GM18507 (cell line): ENCODE measurements at regions not wholly inside any gene's neighbourhood (a gene's known extent, or its start where the extent isn't known, plus 50 kb on each side); places are given as distances from the start of the nearest gene placed in this dataset.
"Not testable (repeated sequence)": the region's sequence is repeated elsewhere in the genome, so short reads cannot be mapped to it uniquely, and the experiment has no call there.

Source experiments
- DNase-seq: peaks from one replicate; pipeline ENCODE4 v3.0.0; 2011; ENCODE audit warnings: low read depth; ENCODE audit not compliant: insufficient read length; ENCODE audit errors: extremely low spot score
- FAIRE-seq: peaks from 2 replicates; lab custom pipeline; 2011; peaks lifted over from hg19 to GRCh38; lab: Jason Lieb, UNC

DNA sequence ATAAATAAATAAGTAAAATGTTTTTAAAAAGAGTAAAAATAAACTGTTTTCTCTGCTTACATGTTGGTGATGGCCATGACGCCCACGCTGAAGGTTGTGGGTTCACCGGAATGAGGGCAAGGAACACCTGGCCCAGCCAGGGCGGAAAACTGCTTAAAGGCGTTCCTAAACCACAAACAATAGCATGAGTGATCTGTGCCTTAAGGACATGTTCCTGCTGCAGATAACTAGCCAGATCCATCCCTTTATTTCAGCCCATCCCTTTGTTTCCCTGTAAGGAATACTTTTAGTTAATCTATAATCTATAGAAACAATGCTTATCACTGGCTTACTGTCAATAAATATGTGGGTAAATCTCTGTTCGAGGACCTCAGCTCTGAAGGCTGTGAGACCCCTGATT is 63.3 kb upstream of the CEP78 start:
- not testable (repeated sequence) for FAIRE-seq, DNase-seq

- DNase-seq (no peak), FAIRE-seq (no peak)
These were observed 64.2 kb upstream of the CEP78 start for GRCh38 chr9:78171651-78172050.

DNA sequence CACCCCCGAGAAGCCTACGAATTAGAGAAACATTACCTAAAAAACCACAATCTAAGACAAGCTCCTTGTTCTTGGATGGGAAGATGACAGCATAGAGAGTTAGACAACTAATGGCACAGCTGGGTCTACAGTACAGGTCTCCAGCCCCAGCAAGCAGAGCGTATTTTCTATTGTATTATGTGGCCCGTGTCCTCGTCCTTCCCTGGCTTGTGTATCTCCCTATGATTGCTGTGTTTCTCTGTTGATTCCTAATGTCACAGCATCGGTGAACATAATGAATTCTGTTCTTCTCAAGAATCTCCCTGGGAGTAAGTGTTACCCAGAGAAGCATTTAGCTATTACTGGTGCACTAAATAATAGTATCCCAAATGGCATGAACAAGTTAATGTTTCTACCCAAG is 66.8 kb upstream of the CEP78 start:
- FAIRE-seq (no peak), DNase-seq (no peak)

DNA sequence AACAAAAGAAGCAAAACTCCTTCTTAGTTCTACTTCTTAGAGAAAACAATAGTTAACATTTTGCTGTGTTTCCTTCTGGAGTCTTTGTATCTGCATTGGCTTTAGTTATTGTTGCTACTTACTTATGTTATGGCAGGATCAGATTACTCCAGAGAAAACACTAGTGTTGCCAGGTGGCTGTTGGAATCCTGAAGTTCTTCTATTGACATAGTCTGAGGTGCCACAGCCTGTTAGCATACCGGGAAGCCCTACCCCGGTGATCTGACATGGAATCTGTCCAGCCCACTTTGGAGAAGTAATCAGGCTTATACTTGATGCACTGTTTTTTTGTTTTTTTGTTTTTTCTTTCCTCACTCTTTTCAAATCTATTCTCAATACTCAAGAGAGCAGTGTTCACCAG is 68.5 kb upstream of the CEP78 start:
- DNase-seq, result no peak
- no peak for FAIRE-seq

- no peak for FAIRE-seq
These were observed 72.0 kb upstream of the CEP78 start for GRCh38 chr9:78163834-78164233.

GRCh38 chr9:78158286-78158685 is 77.6 kb upstream of the CEP78 start:
- DNase-seq (no peak), FAIRE-seq (no peak)

More at GRCh38 chr9:78163834-78164233, 72.0 kb upstream of the CEP78 start:
- DNase-seq, result no peak

DNA sequence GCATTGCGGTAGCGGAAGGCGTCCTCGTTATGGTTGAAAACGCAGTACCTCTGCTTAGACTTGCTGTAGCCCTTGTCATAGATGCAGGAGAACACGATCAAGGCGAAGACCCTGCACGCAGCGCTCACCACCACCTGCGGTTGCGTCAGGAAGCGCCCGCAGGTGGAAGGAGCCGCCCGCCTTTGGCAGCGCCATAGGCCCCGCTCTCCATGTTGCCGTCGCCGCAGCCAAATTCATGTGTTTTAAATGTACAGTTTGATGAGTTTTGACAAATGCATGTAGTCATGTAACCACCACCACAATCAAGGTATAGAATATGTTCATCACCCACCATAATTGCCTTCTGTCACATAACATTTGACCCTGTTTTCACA is 84.9 kb upstream of the CEP78 start:
- DNase-seq (no peak), FAIRE-seq (no peak)

- FAIRE-seq, result no peak
These were observed 85.4 kb upstream of the CEP78 start for GRCh38 chr9:78150312-78150982.

DNA sequence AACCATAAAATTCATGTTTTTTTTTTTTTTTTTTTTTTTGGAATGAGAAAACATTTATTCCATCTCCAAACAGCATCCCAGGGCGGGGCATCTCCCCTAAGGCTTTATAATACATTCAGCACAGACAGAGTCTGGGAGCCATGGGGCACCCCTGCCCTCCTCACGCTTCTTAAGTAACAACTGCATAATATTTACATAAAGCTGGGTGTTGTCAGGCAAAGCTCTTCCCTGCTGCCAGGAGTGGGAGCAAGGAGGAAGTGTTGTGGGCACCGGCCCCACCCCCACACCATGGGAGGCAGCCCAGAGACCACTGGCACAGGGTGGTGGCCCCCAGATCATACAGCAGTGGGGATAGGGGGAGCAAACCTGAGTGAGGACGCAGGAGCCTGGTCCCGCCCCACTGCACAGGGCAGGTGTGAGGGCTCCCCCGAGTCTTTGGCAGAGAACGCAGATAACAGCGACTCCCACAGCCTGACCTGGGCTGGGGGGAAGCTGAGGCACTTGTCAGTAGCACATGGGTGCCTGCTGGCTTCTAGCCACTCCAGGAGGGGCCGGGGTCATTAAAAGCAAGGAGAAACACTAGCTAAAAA is 86.1 kb upstream of the CEP78 start:
- FAIRE-seq, result no peak
- DNase-seq, result no peak

More at GRCh38 chr9:78150312-78150982, 85.4 kb upstream of the CEP78 start:
- DNase-seq, result no peak

GRCh38 chr9:78146241-78146640 is 89.6 kb upstream of the CEP78 start:
- no peak for DNase-seq
- FAIRE-seq, result no peak

GRCh38 chr9:78144663-78145377 is 91.1 kb upstream of the CEP78 start:
- DNase-seq, result no peak
- no peak for FAIRE-seq

- DNase-seq (no peak), FAIRE-seq (no peak)
These were observed 91.9 kb upstream of the CEP78 start for GRCh38 chr9:78144008-78144381.

GRCh38 chr9:78143281-78144007 is 92.4 kb upstream of the CEP78 start:
- DNase-seq (no peak), FAIRE-seq (no peak)

DNA sequence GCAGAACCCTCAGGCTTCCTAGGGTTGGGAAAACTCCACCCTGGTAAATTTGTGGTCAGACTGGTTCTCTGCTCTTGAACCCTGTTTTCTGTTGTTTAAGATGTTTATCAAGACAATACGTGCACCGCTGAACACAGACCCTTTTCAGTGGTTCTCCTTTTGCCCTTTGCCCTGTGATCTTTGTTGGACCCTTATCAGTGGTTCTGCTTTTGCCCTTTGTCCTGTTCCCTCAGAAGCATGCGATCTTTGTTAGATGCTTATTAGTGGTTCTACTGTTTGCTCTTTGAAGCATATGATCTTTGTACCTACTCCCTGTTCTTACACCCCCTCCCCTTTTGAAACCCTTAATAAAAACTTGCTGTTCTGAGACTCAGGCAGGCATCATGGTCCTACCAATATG is 93.6 kb upstream of the CEP78 start:
- not testable (repeated sequence) for FAIRE-seq, DNase-seq

GRCh38 chr9:78133751-78134150 is 102.1 kb upstream of the CEP78 start:
- no peak for FAIRE-seq
- DNase-seq, result no peak

DNA sequence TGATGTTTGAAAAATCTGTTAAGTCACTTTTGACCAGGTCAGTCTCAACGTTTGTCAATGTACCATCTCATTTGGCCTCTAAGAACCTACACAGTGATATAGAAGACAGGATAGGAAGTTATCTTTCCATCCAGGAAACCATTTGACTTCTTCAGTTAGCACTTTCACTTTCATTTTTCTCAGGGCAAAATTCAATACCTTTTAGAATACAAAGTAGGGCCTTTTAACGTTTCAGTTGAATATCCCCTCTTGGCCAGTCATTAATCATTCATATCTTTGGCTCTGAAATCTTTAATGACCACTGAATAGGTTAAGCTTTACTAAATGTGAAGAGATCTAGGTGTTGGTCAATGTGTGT is 101.1 kb upstream of the GNAQ start:
- DNase-seq, result no peak
- FAIRE-seq, result peak; percentile 38

DNA sequence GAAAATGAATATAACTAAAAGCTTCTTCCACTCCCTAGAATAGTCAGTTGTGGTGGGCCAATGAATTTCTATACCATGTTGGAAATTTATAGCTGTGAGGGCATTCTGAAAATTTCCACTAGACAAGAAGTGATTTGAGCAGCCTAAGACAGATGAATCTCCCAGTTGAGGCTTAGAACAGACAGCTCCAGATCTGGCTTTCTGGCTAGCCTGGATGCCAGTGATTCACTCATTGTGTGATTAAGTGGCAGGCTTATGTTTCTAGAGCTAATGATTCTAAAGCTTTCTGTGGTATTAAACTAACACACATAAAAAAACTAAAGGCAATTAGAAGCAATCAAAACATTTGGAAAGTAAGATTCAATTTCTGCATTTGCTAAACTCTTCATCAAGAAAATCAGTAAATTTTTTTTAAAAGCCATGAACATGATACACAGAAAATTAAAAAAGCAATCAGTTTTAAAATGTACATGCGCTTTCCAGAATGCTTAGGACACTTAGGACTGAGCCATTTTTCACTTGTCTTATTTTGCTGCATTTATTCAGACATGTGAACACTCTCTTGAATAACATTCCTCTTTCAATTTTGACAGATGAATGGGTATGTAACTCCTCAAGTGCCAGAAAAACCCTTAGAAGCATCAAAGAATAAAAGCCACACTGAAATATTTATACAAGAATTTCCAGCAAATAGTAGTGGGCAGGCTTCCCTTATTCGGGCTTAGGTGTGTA is 100.5 kb upstream of the GNAQ start:
- DNase-seq, result no peak
- no peak for FAIRE-seq

DNA sequence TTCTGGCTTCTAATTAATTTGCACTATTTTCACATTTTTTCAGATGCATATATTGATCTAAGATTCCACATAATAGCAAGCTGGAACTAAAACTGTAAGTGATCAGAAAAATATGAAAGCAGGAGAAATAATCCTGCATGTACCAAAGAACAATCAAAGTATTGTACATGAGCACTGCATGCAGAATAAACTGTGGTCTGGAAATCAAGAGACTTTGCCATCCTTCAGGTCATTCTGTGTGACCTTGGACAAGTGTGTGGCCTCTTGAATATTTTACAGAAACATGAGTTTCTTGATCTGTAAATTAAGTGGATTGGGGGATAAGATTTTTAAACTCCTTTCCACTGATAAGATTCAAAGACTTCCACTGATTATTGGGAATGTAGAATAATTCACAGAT is 99.2 kb upstream of the GNAQ start:
- no peak for FAIRE-seq

DNA sequence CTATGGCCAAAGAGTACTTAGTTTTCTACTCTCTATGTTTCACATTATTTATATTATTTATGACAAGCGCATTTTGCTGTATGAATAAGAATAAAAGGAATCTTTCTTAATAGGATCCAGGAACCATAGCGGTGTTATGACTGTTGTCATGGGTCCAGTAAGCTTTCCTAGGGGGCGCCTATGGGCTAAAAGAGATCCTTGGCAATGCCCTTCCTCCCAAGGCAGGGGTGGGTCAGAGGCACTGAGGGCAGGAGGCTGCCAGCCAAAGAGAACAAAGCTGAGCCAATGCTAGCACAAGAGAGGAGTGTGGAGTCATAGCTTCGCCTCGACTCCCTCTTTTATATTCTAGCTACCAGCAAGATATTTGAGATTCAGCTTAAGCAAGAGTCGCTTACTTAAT is 98.4 kb upstream of the GNAQ start:
- DNase-seq (no peak), FAIRE-seq (no peak)

More for the DNA sequence above, 99.2 kb upstream of the GNAQ start:
- no peak for DNase-seq
